WTC11 (cell line): ENCODE measurements at regions not wholly inside any gene's neighbourhood (a gene's known extent, or its start where the extent isn't known, plus 50 kb on each side); places are given as distances from the start of the nearest gene placed in this dataset.
"Not testable (repeated sequence)": the region's sequence is repeated elsewhere in the genome, so short reads cannot be mapped to it uniquely, and the experiment has no call there.

Experiments
- ATAC-seq: fragments of 200-7000 bp; cut with Tn5 transposase; 2 replicates; pipeline ENCODE4 v1.10.0; 2021; ENCODE audit warnings: mild to moderate bottlenecking, moderate library complexity
- CTCF ChIA-PET: fragments of 300-600 bp; sonication (Branson Sonifier 250); formaldehyde crosslinking; loops from one replicate; lab custom pipeline; 2021; ENCODE audit warnings: antibody characterized with exemption; lab: Charles Lee
- POLR2A ChIA-PET: fragments of 350-600 bp; sonication (Branson Sonifier 250); formaldehyde crosslinking; loops from one replicate; lab custom pipeline; 2021; ENCODE audit warnings: antibody characterized with exemption; lab: Charles Lee
- DNase-seq: peaks from one replicate; pipeline ENCODE4 v3.0.0; 2021; ENCODE audit warnings: low spot score
- H3K27ac Mint-ChIP-seq: 2 replicates; pipeline ENCODE4 v1.8.0; 2021; ENCODE audit warnings: mixed read lengths
- H3K27me3 Mint-ChIP-seq: 2 replicates; pipeline ENCODE4 v1.8.0; 2021; ENCODE audit warnings: low read depth, mild to moderate bottlenecking, moderate library complexity, mixed read lengths
- H3K36me3 Mint-ChIP-seq: 2 replicates; pipeline ENCODE4 v1.8.0; 2021; ENCODE audit warnings: mixed read lengths
- H3K4me1 Mint-ChIP-seq: 2 replicates; pipeline ENCODE4 v1.8.0; 2022; ENCODE audit warnings: mixed read lengths
- H3K4me3 Mint-ChIP-seq: 2 replicates; pipeline ENCODE4 v1.8.0; 2021; ENCODE audit warnings: mild to moderate bottlenecking, moderate library complexity, mixed read lengths
- H3K9me3 Mint-ChIP-seq: 2 replicates; pipeline ENCODE4 v1.8.0; 2021; ENCODE audit warnings: mixed read lengths
- CTCF ChIP-seq: fragments of 200-600 bp; IDR thresholded peaks from 2 replicates; pipeline ENCODE4 v1.8.0; 2022; ENCODE audit warnings: antibody characterized with exemption

GRCh38 chr5:21482983-21483650, 1370.0 kb downstream of the CDH12 start:
- Mint-ChIP-seq H3K36me3 (peaks cover 17% of the 10 kb centered on the region), H3K4me1 (peaks cover 13% of the 10 kb centered on the region)
- DNase-seq, H3K27ac Mint-ChIP-seq, POLR2A ChIA-PET, H3K9me3 Mint-ChIP-seq, CTCF ChIA-PET, H3K27me3 Mint-ChIP-seq, ATAC-seq, H3K4me3 Mint-ChIP-seq: not testable (repeated sequence)

GRCh38 chr5:21482522-21482921, 1370.6 kb downstream of the CDH12 start:
- H3K9me3 Mint-ChIP-seq, H3K27me3 Mint-ChIP-seq, CTCF ChIA-PET, DNase-seq, H3K27ac Mint-ChIP-seq, H3K4me3 Mint-ChIP-seq, ATAC-seq, POLR2A ChIA-PET: not testable (repeated sequence)
- H3K4me1 Mint-ChIP-seq, result peaks cover 13% of the 10 kb centered on the region
- H3K36me3 Mint-ChIP-seq, result peaks cover 17% of the 10 kb centered on the region

GRCh38 chr5:21481320-21482270, 1371.5 kb downstream of the CDH12 start:
- H3K27ac Mint-ChIP-seq, POLR2A ChIA-PET, H3K27me3 Mint-ChIP-seq, H3K4me3 Mint-ChIP-seq, H3K9me3 Mint-ChIP-seq, CTCF ChIA-PET, ATAC-seq, DNase-seq: not testable (repeated sequence)
- H3K36me3 Mint-ChIP-seq, result peaks cover 17% of the 10 kb centered on the region
- H3K4me1 Mint-ChIP-seq, result peaks cover 13% of the 10 kb centered on the region

- peaks cover 11% of the 10 kb centered on the region for H3K36me3 Mint-ChIP-seq
- H3K4me3 Mint-ChIP-seq, DNase-seq, H3K9me3 Mint-ChIP-seq, ATAC-seq, CTCF ChIA-PET, H3K4me1 Mint-ChIP-seq, H3K27ac Mint-ChIP-seq, POLR2A ChIA-PET, H3K27me3 Mint-ChIP-seq: not testable (repeated sequence)
Measured at GRCh38 chr5:21480054-21480453, 1373.1 kb downstream of the CDH12 start.

- H3K9me3 Mint-ChIP-seq, H3K27ac Mint-ChIP-seq, H3K4me1 Mint-ChIP-seq, H3K27me3 Mint-ChIP-seq, CTCF ChIA-PET, DNase-seq, ATAC-seq, POLR2A ChIA-PET, H3K4me3 Mint-ChIP-seq: not testable (repeated sequence)
- H3K36me3 Mint-ChIP-seq, result peaks cover 14% of the 10 kb centered on the region
Measured at GRCh38 chr5:21473981-21474380, 1379.2 kb downstream of the CDH12 start.

- H3K9me3 Mint-ChIP-seq, H3K27ac Mint-ChIP-seq, DNase-seq, H3K4me1 Mint-ChIP-seq, POLR2A ChIA-PET, H3K27me3 Mint-ChIP-seq, CTCF ChIA-PET, ATAC-seq, H3K4me3 Mint-ChIP-seq: not testable (repeated sequence)
- peaks cover 14% of the 10 kb centered on the region for H3K36me3 Mint-ChIP-seq
Measured at GRCh38 chr5:21473436-21473835, 1379.7 kb downstream of the CDH12 start.

GRCh38 chr5:21471691-21472090, 1381.5 kb downstream of the CDH12 start:
- DNase-seq, H3K9me3 Mint-ChIP-seq, H3K27me3 Mint-ChIP-seq, H3K27ac Mint-ChIP-seq, CTCF ChIA-PET, POLR2A ChIA-PET, H3K4me3 Mint-ChIP-seq, H3K4me1 Mint-ChIP-seq: not testable (repeated sequence)
- peak; percentile 86 for ATAC-seq
- H3K36me3 Mint-ChIP-seq, result peaks cover 17% of the 10 kb centered on the region

GRCh38 chr5:21469523-21470101, 1383.5 kb downstream of the CDH12 start:
- H3K4me1 Mint-ChIP-seq, CTCF ChIA-PET: not testable (repeated sequence)
- ATAC-seq, result peak; percentile 59

GRCh38 chr5:21467544-21467943, 1385.6 kb downstream of the CDH12 start:
- CTCF ChIA-PET, DNase-seq, H3K4me3 Mint-ChIP-seq, H3K27ac Mint-ChIP-seq, H3K4me1 Mint-ChIP-seq, ATAC-seq, H3K27me3 Mint-ChIP-seq, POLR2A ChIA-PET, H3K9me3 Mint-ChIP-seq: not testable (repeated sequence)
- H3K36me3 Mint-ChIP-seq, result peaks cover 15% of the 10 kb centered on the region

More at GRCh38 chr5:21469523-21470101, 1383.5 kb downstream of the CDH12 start:
- H3K27ac Mint-ChIP-seq, H3K27me3 Mint-ChIP-seq, POLR2A ChIA-PET, H3K9me3 Mint-ChIP-seq, H3K4me3 Mint-ChIP-seq: not testable (repeated sequence)
- peak; percentile 31; the same call in 1 of the 2 replicates for TF ChIP-seq CTCF
- DNase-seq, result peak; percentile 79
- H3K36me3 Mint-ChIP-seq, result peaks cover 21% of the 10 kb centered on the region

- H3K27me3 Mint-ChIP-seq, H3K4me1 Mint-ChIP-seq, H3K9me3 Mint-ChIP-seq, DNase-seq, H3K36me3 Mint-ChIP-seq, H3K27ac Mint-ChIP-seq: not testable (repeated sequence)
- ChIA-PET POLR2A (interaction anchor here (0.7 kb wide), 2 partner anchors 28 to 145 kb away, joined by 3 read pairs; no protein-coding TSS in a partner anchor), CTCF (interaction anchor here (0.6 to 1.2 kb wide), 5 partner anchors 17 to 195 kb away, joined by 3 to 5 read pairs (median 3); no protein-coding TSS in a partner anchor)
- ATAC-seq, result peak; percentile 61; the same call in 1 of the 2 replicates
- H3K4me3 Mint-ChIP-seq, result peak overlapping the region; percentile 89
Measured at GRCh38 chr5:21459744-21460073, 1393.4 kb downstream of the CDH12 start.
